NCI-H2081 (cell line): ENCODE measurements at regions not wholly inside any gene's neighbourhood (a gene's known extent, or its start where the extent isn't known, plus 50 kb on each side); places are given as distances from the start of the nearest gene placed in this dataset.
"Not testable (repeated sequence)": the region's sequence is repeated elsewhere in the genome, so short reads cannot be mapped to it uniquely, and the experiment has no call there.

Source experiments
- DNase-seq, 2 experiments: peaks; one replicate each; lab custom pipeline; 2025; lab: John Stamatoyannopoulos, UW

DNA sequence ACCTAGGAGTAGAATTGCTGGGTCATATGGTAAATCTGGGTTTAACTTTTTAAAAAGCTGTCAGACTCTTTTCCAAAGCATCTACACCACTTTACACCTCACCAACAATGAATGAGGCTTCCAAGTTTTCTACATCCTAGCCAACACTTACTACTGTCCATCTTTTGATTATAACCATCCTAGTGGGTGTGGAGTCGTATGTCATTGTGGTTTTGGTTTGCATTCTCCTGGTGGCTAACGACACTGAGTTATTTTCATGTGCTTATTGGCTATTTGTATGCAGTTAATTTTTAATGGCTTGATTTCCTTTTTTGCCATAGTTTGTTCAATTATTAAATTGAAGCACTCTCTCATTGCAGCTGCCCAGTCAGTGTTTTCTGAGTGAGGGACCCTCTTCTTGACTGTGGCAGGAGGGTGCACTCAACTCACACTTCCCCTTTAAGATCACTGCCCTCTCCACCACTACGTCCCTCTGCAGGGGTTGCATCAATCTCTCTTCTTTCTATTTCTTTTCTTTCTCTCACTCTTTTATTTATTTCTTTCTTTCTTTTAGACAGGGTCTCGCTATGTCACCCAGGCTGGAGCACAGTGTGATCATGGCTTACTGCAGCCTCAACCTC lies 182.3 kb downstream of the C9orf152 start:
- no peak for DNase-seq

- peak; percentile 33 for DNase-seq
Measured at GRCh38 chr9:110027671-110028081, 180.3 kb downstream of the C9orf152 start.

DNA sequence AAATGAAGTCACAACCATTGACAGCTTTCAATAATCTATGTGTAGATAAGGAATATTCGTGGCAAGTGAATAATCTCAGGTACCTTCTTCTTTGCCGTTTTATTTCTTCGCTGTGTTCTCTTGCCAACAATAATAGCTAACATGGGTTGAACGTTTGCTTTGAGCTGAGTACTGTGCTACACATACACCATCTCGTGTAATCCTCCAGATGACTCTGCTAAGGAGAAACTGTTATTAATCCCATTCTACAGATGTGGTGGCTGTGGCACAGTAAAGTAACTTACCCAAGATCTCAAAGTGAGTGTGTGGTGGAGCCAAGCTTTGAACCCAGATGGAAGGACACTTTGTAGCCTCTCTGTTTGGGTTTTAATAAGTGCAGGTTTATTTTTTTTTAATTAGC lies 179.7 kb downstream of the C9orf152 start:
- no peak for DNase-seq

- DNase-seq, result no peak
Measured at GRCh38 chr9:110028676-110029075, 179.3 kb downstream of the C9orf152 start.

- DNase-seq, result no peak
Measured at GRCh38 chr9:110029429-110029955, 178.5 kb downstream of the C9orf152 start.

DNA sequence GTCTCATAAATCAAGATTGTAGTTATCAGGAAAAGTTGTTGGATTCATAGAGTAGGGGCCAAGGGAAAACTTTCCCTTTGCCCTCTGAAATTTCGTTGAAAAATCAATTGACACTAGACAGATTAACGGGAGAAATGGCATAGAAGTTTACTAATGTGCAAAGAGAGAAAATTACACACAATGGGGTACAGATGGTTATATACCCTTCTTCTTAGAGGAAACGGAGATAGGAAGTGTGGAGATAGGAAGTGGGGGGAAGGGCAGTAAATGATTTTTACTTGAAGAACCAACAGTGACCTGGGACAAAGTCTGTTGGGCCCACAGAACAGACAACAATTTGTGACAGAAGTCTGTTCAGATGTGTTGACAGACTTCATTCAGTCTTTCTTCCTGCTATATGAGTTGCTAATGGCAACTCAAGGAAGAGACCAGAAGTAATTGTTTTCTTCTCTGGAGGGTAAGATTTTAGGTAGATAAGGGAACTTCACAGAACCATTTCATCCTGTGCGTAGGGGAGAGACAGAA lies 177.9 kb downstream of the C9orf152 start:
- DNase-seq, result no peak

GRCh38 chr9:110030632-110031031 lies 177.3 kb downstream of the C9orf152 start:
- no peak for DNase-seq

GRCh38 chr9:110031511-110032173 lies 176.3 kb downstream of the C9orf152 start:
- no peak for DNase-seq

DNA sequence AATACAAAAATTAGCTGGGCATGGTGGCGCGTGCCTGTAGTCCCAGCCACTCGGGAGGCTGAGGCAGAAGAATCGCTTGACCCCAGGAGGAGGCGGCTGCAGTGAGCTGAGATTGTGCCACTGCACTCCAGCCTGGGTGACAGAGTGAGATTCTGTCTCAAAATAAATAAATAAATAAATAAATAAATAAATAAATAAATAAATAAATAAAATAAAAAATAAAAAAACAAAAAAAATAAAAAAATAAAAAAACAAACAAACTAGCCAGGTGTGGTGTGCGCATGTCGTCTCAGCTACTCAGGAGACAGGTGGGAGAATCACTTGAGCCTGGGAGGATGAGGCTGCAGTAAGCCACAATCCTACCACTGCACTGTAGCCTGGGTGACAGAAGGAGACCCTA lies 175.4 kb downstream of the C9orf152 start:
- DNase-seq, result not testable (repeated sequence)

- DNase-seq, result no peak
Measured at GRCh38 chr9:110033869-110034268, 174.1 kb downstream of the C9orf152 start.

GRCh38 chr9:110036286-110036685 lies 171.7 kb downstream of the C9orf152 start:
- no peak for DNase-seq

- no peak for DNase-seq
Measured at GRCh38 chr9:110040788-110041187, 167.2 kb downstream of the C9orf152 start.

GRCh38 chr9:110041452-110041851 lies 166.5 kb downstream of the C9orf152 start:
- DNase-seq, result no peak

DNA sequence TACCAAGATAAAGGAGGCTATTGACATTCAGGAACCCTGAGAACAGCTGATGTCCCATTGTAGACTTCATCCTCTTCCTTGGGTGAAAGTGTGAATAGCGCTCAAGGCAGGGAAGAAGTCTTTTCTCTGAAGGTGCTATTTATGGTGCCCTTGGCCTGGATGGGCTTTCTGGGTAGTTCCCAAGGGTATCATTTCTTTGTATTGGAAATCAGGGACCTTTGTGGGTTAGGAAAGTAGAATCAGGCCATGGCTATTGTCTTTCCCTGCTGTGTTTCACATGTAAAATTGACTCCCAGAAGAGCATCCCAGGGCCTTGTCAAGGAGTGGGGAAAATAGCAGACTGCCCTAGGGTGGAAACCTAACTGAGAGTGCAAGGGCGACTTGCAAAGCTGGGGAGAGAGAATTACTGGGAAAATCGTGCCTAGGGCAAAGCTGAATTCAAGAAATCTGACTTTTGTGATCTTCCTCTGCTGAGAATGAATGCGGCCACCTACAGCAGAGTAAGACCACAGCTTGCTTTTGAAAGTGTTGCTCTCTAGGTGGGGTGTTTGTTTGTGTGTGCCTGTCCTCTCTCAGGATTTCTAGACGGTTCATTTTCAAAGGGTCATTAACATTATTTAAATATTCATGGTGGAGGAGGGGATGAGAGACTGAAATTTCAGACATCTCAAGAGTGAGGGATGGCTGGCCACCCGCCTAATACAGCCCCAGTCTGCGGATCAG lies 160.6 kb downstream of the C9orf152 start:
- DNase-seq, result no peak

DNA sequence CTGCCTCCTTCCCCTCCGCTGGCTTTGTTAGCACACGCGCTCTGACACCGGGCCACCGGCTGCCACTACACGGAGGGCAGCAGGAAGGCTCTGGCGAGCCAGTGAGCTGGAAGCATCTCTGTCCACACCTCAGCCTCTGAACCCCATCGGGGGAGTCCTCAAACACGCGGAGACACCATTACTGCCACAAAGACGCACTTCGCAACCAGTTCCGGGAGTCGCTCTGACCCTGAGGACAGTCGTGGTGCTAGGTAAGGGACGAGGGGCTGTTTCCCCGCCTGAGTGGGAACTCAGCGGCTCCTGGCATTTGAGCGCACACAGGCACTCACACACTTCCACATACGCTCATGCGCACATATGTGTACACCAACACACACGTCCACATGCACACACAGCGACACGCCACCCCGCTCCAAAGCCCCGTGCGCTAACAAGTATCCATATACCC lies 160.0 kb downstream of the C9orf152 start:
- DNase-seq, result peak; percentile 11 to 56

GRCh38 chr9:110048403-110048975 lies 159.5 kb downstream of the C9orf152 start:
- peak; percentile 75 to 83 for DNase-seq

DNA sequence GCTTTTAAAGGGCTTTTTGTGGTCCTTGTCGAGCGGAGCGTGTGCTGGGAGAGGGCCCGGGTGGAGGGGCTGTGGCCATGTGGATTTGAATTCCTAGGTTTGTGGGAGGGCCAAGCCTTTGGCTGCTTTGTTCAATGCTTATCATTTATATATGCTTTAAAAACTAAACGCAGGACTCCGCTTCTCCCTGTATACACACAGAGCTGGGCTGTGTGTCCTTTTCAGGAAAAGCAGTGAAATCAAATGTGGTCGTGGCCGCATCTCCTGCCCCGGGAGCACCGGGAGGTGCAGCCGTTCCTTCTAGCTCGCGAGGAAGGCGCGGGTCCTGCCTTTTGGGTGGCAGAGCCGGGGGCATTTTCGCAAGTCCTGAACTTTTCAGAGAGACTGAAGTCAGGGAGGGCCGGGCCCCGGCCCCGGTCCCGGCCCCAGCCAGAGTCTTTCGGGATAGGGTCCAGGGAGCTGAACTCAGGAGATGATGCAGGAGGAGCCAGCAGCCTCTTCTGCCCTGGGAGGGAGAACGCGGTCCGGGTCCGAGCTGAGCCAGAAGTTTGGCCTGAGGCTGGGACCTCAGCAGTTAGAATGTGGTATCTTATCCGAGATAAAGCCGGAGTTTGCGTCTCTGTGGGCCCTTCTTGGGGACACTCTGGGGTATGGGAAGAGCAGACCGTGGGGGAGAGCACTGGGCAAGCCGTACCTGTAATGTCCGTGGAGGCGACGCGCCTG lies 158.8 kb downstream of the C9orf152 start:
- peak in 1 of 2 experiments; percentile 13 for DNase-seq

- peak; percentile 16 to 44 for DNase-seq
Measured at GRCh38 chr9:110049699-110050450, 158.1 kb downstream of the C9orf152 start.

DNA sequence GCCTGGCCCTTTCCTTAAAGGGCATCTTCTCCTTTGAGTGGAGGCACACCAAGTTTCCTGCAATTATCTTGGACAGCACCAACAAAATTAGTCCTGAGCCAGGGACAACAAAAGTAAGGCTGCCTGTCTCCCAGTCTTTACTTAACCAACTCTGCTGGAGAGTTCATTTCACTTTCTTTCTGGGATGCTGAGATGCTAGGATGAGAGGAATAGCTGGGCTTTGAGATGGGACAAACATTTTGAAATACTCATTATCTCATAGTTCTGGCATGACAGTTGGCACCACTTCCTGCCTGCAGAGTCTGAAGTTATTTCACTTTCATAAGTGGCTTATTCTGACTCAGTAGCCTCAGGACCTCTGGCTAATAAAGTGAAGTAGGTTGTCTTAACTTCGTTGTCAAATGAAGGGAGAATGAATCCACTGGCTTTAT lies 157.0 kb downstream of the C9orf152 start:
- no peak for DNase-seq

DNA sequence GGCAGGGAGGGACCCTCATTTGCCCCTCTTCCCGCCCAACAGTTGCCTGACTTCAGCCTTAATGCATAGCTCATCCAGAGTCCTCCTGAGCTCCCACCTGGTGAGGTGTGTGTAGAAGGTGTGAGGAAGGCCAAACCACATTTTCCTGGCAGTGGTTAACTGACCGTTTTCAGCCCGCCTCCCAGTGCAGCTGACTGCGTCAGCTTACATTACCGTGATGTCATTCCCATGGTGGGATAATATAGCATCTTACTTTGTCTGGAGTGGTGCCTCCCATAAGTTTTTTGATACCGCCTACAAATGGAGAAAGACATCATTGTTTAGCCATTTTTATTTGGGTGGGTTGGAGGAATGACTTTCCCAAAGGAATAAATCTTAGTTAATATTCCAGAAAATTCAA lies 151.9 kb downstream of the C9orf152 start:
- DNase-seq, result no peak
